Gastrocnemius medialis (tissue), 4 donors: ENCODE measurements at regions not wholly inside any gene's neighbourhood (a gene's known extent, or its start where the extent isn't known, plus 50 kb on each side); places are given as distances from the start of the nearest gene placed in this dataset.

ENCODE experiments used
- ATAC-seq, 2 donors: fragments of 150-250 bp; one replicate each; pipeline ENCODE4 v1.9.1; 2016
- DNase-seq, 2 donors: peaks; one replicate each; pipeline ENCODE4 v3.0.0-alpha.2; 2019
- H3K27ac ChIP-seq, 4 donors: fragments of 200-600 bp; sonication (generic); 1 replicate in 1 of 4; 2 replicates in 3 of 4; pipeline ENCODE4 v1.5.1; 2016 to 2018; ENCODE audit warnings: mild to moderate bottlenecking in 2 of 4, moderate library complexity in 1 of 4
- H3K27me3 ChIP-seq, 3 donors: fragments of 200-600 bp; sonication (generic) in 2 of 3; 1 replicate in 1 of 3; 2 replicates in 2 of 3; pipeline versions ENCODE4 v1.5.1 to v1.6.0; 2016 to 2019; ENCODE audit warnings: mild to moderate bottlenecking in 1 of 3, moderate library complexity in 1 of 3
- H3K36me3 ChIP-seq, 2 donors: fragments of 200-600 bp; sonication (generic) in 1 of 2; one replicate each; pipeline ENCODE4 v1.5.1; 2017 to 2018
- H3K4me1 ChIP-seq, 2 donors: fragments of 200-600 bp; sonication (generic) in 1 of 2; one replicate each; pipeline ENCODE4 v1.5.1; 2016 to 2017; ENCODE audit warnings: mild to moderate bottlenecking in 2 of 2
- H3K4me3 ChIP-seq, 4 donors: fragments of 200-600 bp; sonication (generic) in 3 of 4; 1 replicate in 1 of 4; 2 replicates in 3 of 4; pipeline ENCODE4 v1.5.1; 2016 to 2019; ENCODE audit warnings: mild to moderate bottlenecking in 2 of 4
- H3K9me3 ChIP-seq, 3 donors: fragments of 200-600 bp; sonication (generic) in 2 of 3; 1 replicate in 1 of 3; 2 replicates in 2 of 3; pipeline ENCODE4 v1.5.1; 2016 to 2019
- CTCF ChIP-seq, 5 experiments: fragments of 450-650 bp in 3 of 5; fragments of 200-600 bp in 2 of 5; sonication (generic) in 2 of 5; IDR thresholded peaks in 4 of 5; conservative IDR thresholded peaks in 1 of 5; 1 replicate in 4 of 5; 2 replicates in 1 of 5; pipeline ENCODE4 v1.5.1; 2016 to 2019; ENCODE audit warnings: antibody characterized with exemption in 5 of 5, mild to moderate bottlenecking in 3 of 5, moderate library complexity in 3 of 5
- POLR2A ChIP-seq, 2 donors: fragments of 450-650 bp; IDR thresholded peaks; one replicate each; pipeline ENCODE4 v1.6.1; 2017; ENCODE audit warnings: antibody characterized with exemption in 2 of 2, mild to moderate bottlenecking in 2 of 2, moderate library complexity in 2 of 2
- in situ Hi-C, 4 donors: fragments of 200-750 bp; cut with MboI; loops; one replicate each; pipeline versions ENCODE4 v1.15.0 to v1.8.0; 2017; ENCODE audit warnings: low sequenced_read_pairs in 4 of 4
- intact Hi-C: fragments of 100-400 bp; cut with DNase I; formaldehyde crosslinking; loops from one replicate; pipeline ENCODE4 v1.15.1; 2023; ENCODE audit warnings: low total_unique reads

GRCh38 chr12:113620437-113620976 lies 148.8 kb upstream of the LHX5 start:
- H3K4me1 ChIP-seq, result no peaks in the 10 kb centered on the region
- no peaks in the 10 kb centered on the region for H3K27me3 ChIP-seq
- no peaks in the 10 kb centered on the region for H3K9me3 ChIP-seq
- no peak overlapping the region for H3K4me3 ChIP-seq
- in situ Hi-C loops (no loop called here), intact Hi-C loops (no loop called here)
- TF ChIP-seq POLR2A (IDR thresholded peaks at IDR 0.05) (no peak), CTCF (IDR thresholded peaks at IDR 0.05 in 4 of 5, conservative IDR thresholded peaks at IDR 0.05 in 1 of 5) (no peak)
- DNase-seq (no peak), ATAC-seq (no peak)
- no peak overlapping the region for H3K27ac ChIP-seq
- no peaks in the 10 kb centered on the region for H3K36me3 ChIP-seq

- Histone ChIP-seq H3K27ac (no peak overlapping the region), H3K4me1 (no peaks in the 10 kb centered on the region), H3K36me3 (no peaks in the 10 kb centered on the region), H3K4me3 (no peak overlapping the region), H3K27me3 (peaks cover 0 to under 1% (median 0%) of the 10 kb centered on the region in 3 donors), H3K9me3 (no peaks in the 10 kb centered on the region)
- in situ Hi-C loops (no loop called here), intact Hi-C loops (no loop called here)
- no peak for DNase-seq
- no peak for TF ChIP-seq CTCF (IDR thresholded peaks at IDR 0.05 in 4 of 5, conservative IDR thresholded peaks at IDR 0.05 in 1 of 5)
- TF ChIP-seq POLR2A (IDR thresholded peaks at IDR 0.05), result no peak
- no peak for ATAC-seq
Observed at GRCh38 chr12:113619202-113619601, 147.5 kb upstream of the LHX5 start.

GRCh38 chr12:113613414-113613813 lies 141.7 kb upstream of the LHX5 start:
- no peak for DNase-seq
- H3K27me3 ChIP-seq, result peaks cover 8 to 26% (median 16%) of the 10 kb centered on the region in 3 donors
- H3K36me3 ChIP-seq, result no peaks in the 10 kb centered on the region
- no peak for TF ChIP-seq CTCF (IDR thresholded peaks at IDR 0.05 in 4 of 5, conservative IDR thresholded peaks at IDR 0.05 in 1 of 5)
- TF ChIP-seq POLR2A (IDR thresholded peaks at IDR 0.05), result no peak
- no peak overlapping the region for H3K4me3 ChIP-seq
- no peak for ATAC-seq
- intact Hi-C loops (no loop called here), in situ Hi-C loops (no loop called here)
- no peak overlapping the region for H3K27ac ChIP-seq
- H3K4me1 ChIP-seq, result no peaks in the 10 kb centered on the region
- no peaks in the 10 kb centered on the region for H3K9me3 ChIP-seq

- no peak for TF ChIP-seq CTCF (IDR thresholded peaks at IDR 0.05 in 4 of 5, conservative IDR thresholded peaks at IDR 0.05 in 1 of 5)
- TF ChIP-seq POLR2A (IDR thresholded peaks at IDR 0.05), result no peak
- Histone ChIP-seq H3K36me3 (no peaks in the 10 kb centered on the region), H3K4me3 (no peak overlapping the region), H3K9me3 (no peaks in the 10 kb centered on the region), H3K4me1 (no peaks in the 10 kb centered on the region), H3K27ac (no peak overlapping the region), H3K27me3 (peaks cover 8 to 26% (median 16%) of the 10 kb centered on the region in 3 donors)
- in situ Hi-C loops, result no loop called here
- DNase-seq, result no peak
- no peak for ATAC-seq
- intact Hi-C loops, result no loop called here
Observed at GRCh38 chr12:113612793-113613192, 141.1 kb upstream of the LHX5 start.
